Endothelial cell of umbilical vein (primary cell): ENCODE measurements at regions not wholly inside any gene's neighbourhood (a gene's known extent, or its start where the extent isn't known, plus 50 kb on each side); places are given as distances from the start of the nearest gene placed in this dataset.

Experiments used
- BruUV-seq: library from RNA; stranded (reverse); fragments of 400-500 nt; replicated peaks from 2 replicates; lab custom pipeline; 2021; lab: Mats Ljungman, UMichigan
- CTCF ChIA-PET: fragments of 300-600, 350-600 bp; sonication (Branson Sonifier 250); formaldehyde crosslinking; loops from one replicate; lab custom pipeline; 2021; ENCODE audit warnings: antibody characterized with exemption, inconsistent platforms; lab: Charles Lee
- POLR2A ChIA-PET: fragments of 300-600, 350-600 bp; sonication (Branson Sonifier 250); formaldehyde crosslinking; loops from one replicate; lab custom pipeline; 2021; ENCODE audit warnings: antibody characterized with exemption, inconsistent platforms; lab: Charles Lee
- DNase-seq: peaks from one replicate; pipeline ENCODE4 v3.0.0-alpha.2; 2011; ENCODE audit warnings: low read depth, low spot score
- FAIRE-seq: peaks from 2 replicates; lab custom pipeline; 2011; peaks lifted over from hg19 to GRCh38; lab: Jason Lieb, UNC
- H2AFZ ChIP-seq: 2 replicates; pipeline ENCODE4 v1.6.0; 2012; ENCODE audit warnings: low read depth, low read length, control low read depth, inconsistent platforms
- H3K27ac ChIP-seq: 2 replicates; pipeline ENCODE4 v1.5.1; 2011; ENCODE audit warnings: low read depth, mild to moderate bottlenecking, control low read depth, low read length, moderate library complexity; ENCODE audit not compliant: insufficient read depth
- H3K27me3 ChIP-seq, 2 experiments: 2 replicates each; pipeline versions ENCODE4 v1.6.0 to v1.6.1; 2011; ENCODE audit warnings: low read length in 2 of 2, mixed read lengths in 1 of 2; ENCODE audit not compliant: control insufficient read depth in 2 of 2, insufficient read depth in 2 of 2
- H3K36me3 ChIP-seq, 2 experiments: 2 replicates in 1 of 2; 3 replicates in 1 of 2; pipeline ENCODE4 v1.5.1; 2011; ENCODE audit warnings: low read length in 2 of 2, mild to moderate bottlenecking in 1 of 2, moderate library complexity in 1 of 2; ENCODE audit not compliant: control insufficient read depth in 2 of 2, insufficient read depth in 2 of 2; ENCODE audit errors: extremely low read depth in 1 of 2
- H3K4me1 ChIP-seq: 3 replicates; pipeline ENCODE4 v1.5.1; 2011; ENCODE audit warnings: mild to moderate bottlenecking, low read length; ENCODE audit not compliant: control insufficient read depth, insufficient read depth; ENCODE audit errors: extremely low read depth
- H3K4me2 ChIP-seq: 2 replicates; pipeline ENCODE4 v1.6.1; 2011; ENCODE audit warnings: low read length, control low read depth, mixed read lengths; ENCODE audit not compliant: insufficient read depth
- H3K4me3 ChIP-seq, 3 experiments: fragments of 200-600 bp in 1 of 3; sonication (generic), shearing (Covaris generic) in 1 of 3; replicated peaks in 1 of 3; 2 replicates each; pipeline ENCODE4 v1.5.1; 2011 to 2016; ENCODE audit warnings: control low read depth in 3 of 3, low read length in 3 of 3, mild to moderate bottlenecking in 2 of 3, inconsistent platforms in 1 of 3, low read depth in 1 of 3, moderate library complexity in 1 of 3; ENCODE audit not compliant: insufficient read depth in 1 of 3
- H3K79me2 ChIP-seq: 2 replicates; pipeline ENCODE4 v1.6.0; 2012; ENCODE audit warnings: low read length, inconsistent platforms; ENCODE audit not compliant: control insufficient read depth, insufficient read depth
- H3K9ac ChIP-seq: replicated peaks from 2 replicates; pipeline ENCODE3; 2011; ENCODE audit warnings: low read length, control low read depth; ENCODE audit not compliant: insufficient read depth; ENCODE audit errors: extremely low read depth
- H3K9me1 ChIP-seq: replicated peaks from 3 replicates; pipeline ENCODE4 v1.6.0; 2011; ENCODE audit warnings: mild to moderate bottlenecking, low read length; ENCODE audit not compliant: control insufficient read depth, insufficient read depth; ENCODE audit errors: extremely low read depth
- H3K9me3 ChIP-seq: replicated peaks from 2 replicates; pipeline ENCODE4 v1.5.1; 2012; ENCODE audit warnings: low read length, inconsistent platforms; ENCODE audit not compliant: control insufficient read depth, insufficient read depth
- H4K20me1 ChIP-seq: replicated peaks from 2 replicates; pipeline ENCODE3; 2011; ENCODE audit warnings: mild to moderate bottlenecking, low read length; ENCODE audit not compliant: control insufficient read depth, insufficient read depth; ENCODE audit errors: extremely low read depth
- FOS ChIP-seq: IDR thresholded peaks from 2 replicates; pipeline ENCODE4 v1.6.1; 2011; ENCODE audit warnings: mild to moderate bottlenecking, low read length, moderate library complexity, borderline replicate concordance; ENCODE audit not compliant: insufficient read depth
- GATA2 ChIP-seq: IDR thresholded peaks from 2 replicates; pipeline ENCODE4 v1.7.0; 2011; ENCODE audit warnings: low read depth, mild to moderate bottlenecking, moderate library complexity, mixed read lengths, low read length; ENCODE audit not compliant: insufficient read length, insufficient read depth
- POLR2A ChIP-seq: IDR thresholded peaks from 2 replicates; pipeline ENCODE4 v1.6.1; 2012; ENCODE audit warnings: low read depth, mild to moderate bottlenecking, control low read depth, low read length
- POLR2AphosphoS5 ChIP-seq: IDR thresholded peaks from 2 replicates; pipeline ENCODE4 v1.6.1; 2012; ENCODE audit warnings: low read depth, mild to moderate bottlenecking, control low read depth, low read length, moderate library complexity; ENCODE audit not compliant: insufficient read depth
- dilution Hi-C: fragments of 300-500 bp; cut with MboI; formaldehyde crosslinking; loops from one replicate; pipeline ENCODE4 v1.15.0; 2019; ENCODE audit warnings: low sequenced_read_pairs; ENCODE audit not compliant: extremely low pct_ligation_motif_present
- intact Hi-C: fragments of 100-400 bp; cut with micrococcal nuclease; formaldehyde crosslinking; loops from one replicate; pipeline ENCODE4 v1.10.0; 2022
- TF ChIP-seq, protein P1 (sequence below): IDR thresholded peaks from 2 replicates; pipeline ENCODE4 v1.6.1; 2011; ENCODE audit not compliant: insufficient read depth, insufficient read length

- no peak for DNase-seq
- no peak overlapping the region for H2AFZ ChIP-seq
- H3K4me1 ChIP-seq = no peaks in the 10 kb centered on the region
- no peaks in the 10 kb centered on the region for H3K79me2 ChIP-seq
- no peak for TF ChIP-seq GATA2
- no peaks in the 10 kb centered on the region for H3K27me3 ChIP-seq
- H3K9me3 ChIP-seq = no peaks in the 10 kb centered on the region
- no peak overlapping the region for H3K9ac ChIP-seq
- H3K4me2 ChIP-seq = no peak overlapping the region
- dilution Hi-C loops = no loop called here
- no peaks in the 10 kb centered on the region for H3K36me3 ChIP-seq
- no peak for FAIRE-seq
- POLR2A ChIA-PET = no interaction called here
- CTCF ChIA-PET = no interaction called here
- H3K4me3 ChIP-seq = no peak overlapping the region
- no peaks in the 10 kb centered on the region for H4K20me1 ChIP-seq
- H3K27ac ChIP-seq = no peak overlapping the region
- intact Hi-C loops = loop anchor here (10.0 kb wide), 1 partner anchor 1765 kb away; no protein-coding TSS in a partner anchor
- no TSS peak for BruUV-seq
- no peaks in the 10 kb centered on the region for H3K9me1 ChIP-seq
Observed at GRCh38 chr5:85479849-85480248, 1095.2 kb upstream of the EDIL3 start.

- intact Hi-C loops (loop anchor here (10.0 kb wide), 1 partner anchor 1770 kb away; no protein-coding TSS in a partner anchor), dilution Hi-C loops (no loop called here)
- no peak overlapping the region for H3K4me2 ChIP-seq
- H3K79me2 ChIP-seq = no peaks in the 10 kb centered on the region
- no peak overlapping the region for H3K27ac ChIP-seq
- no peak overlapping the region for H3K9ac ChIP-seq
- ChIA-PET CTCF (no interaction called here), POLR2A (no interaction called here)
- H3K4me3 ChIP-seq = no peak overlapping the region
- no TSS peak for BruUV-seq
- no peaks in the 10 kb centered on the region for H3K27me3 ChIP-seq
- no peak overlapping the region for H2AFZ ChIP-seq
- no peaks in the 10 kb centered on the region for H3K36me3 ChIP-seq
- TF ChIP-seq POLR2A = no peak
- no peak for TF ChIP-seq FOS
- TF ChIP-seq, protein P1, sequence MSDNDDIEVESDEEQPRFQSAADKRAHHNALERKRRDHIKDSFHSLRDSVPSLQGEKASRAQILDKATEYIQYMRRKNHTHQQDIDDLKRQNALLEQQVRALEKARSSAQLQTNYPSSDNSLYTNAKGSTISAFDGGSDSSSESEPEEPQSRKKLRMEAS = no peak
- TF ChIP-seq POLR2AphosphoS5 = no peak
- H3K4me1 ChIP-seq = no peaks in the 10 kb centered on the region
- FAIRE-seq (no peak), DNase-seq (no peak)
- no peaks in the 10 kb centered on the region for H4K20me1 ChIP-seq
- no peaks in the 10 kb centered on the region for H3K9me1 ChIP-seq
- peaks cover 1% of the 10 kb centered on the region for H3K9me3 ChIP-seq
Observed at GRCh38 chr5:85484982-85485574, 1100.4 kb upstream of the EDIL3 start.
